Keratinocyte (primary cell): ENCODE measurements at regions not wholly inside any gene's neighbourhood (a gene's known extent, or its start where the extent isn't known, plus 50 kb on each side); places are given as distances from the start of the nearest gene placed in this dataset.

Experiments
- DNase-seq: peaks from one replicate; pipeline ENCODE4 v3.0.0-alpha.2; 2011; ENCODE audit warnings: low read depth, missing footprints, low spot score
- FAIRE-seq: peaks from 2 replicates; lab custom pipeline; 2011; peaks lifted over from hg19 to GRCh38; lab: Jason Lieb, UNC
- H2AFZ ChIP-seq: 2 replicates; pipeline ENCODE4 v1.6.0; 2012; ENCODE audit warnings: low read length, control low read depth, inconsistent platforms; ENCODE audit not compliant: control insufficient read depth
- H3K27ac ChIP-seq: 2 replicates; pipeline ENCODE4 v1.5.1; 2011; ENCODE audit warnings: low read length; ENCODE audit not compliant: control insufficient read depth, insufficient read depth
- H3K27me3 ChIP-seq: 3 replicates; pipeline ENCODE4 v1.6.0; 2011; ENCODE audit warnings: low read length; ENCODE audit not compliant: control insufficient read depth, insufficient read depth; ENCODE audit errors: extremely low read depth
- H3K36me3 ChIP-seq, 2 experiments: 2 replicates in 1 of 2; 3 replicates in 1 of 2; pipeline ENCODE4 v1.5.1; 2011; ENCODE audit warnings: low read length in 2 of 2, mild to moderate bottlenecking in 1 of 2; ENCODE audit not compliant: control insufficient read depth in 2 of 2, insufficient read depth in 2 of 2; ENCODE audit errors: extremely low read depth in 1 of 2
- H3K4me1 ChIP-seq: 3 replicates; pipeline ENCODE4 v1.5.1; 2011; ENCODE audit warnings: low read length; ENCODE audit not compliant: control insufficient read depth, insufficient read depth; ENCODE audit errors: extremely low read depth
- H3K4me2 ChIP-seq: 3 replicates; pipeline ENCODE4 v1.6.0; 2011; ENCODE audit warnings: low read depth, low read length; ENCODE audit not compliant: control insufficient read depth, insufficient read depth; ENCODE audit errors: extremely low read depth
- H3K4me3 ChIP-seq, 3 experiments: fragments of 200-600 bp in 1 of 3; sonication (generic) in 1 of 3; 2 replicates in 2 of 3; 3 replicates in 1 of 3; pipeline ENCODE4 v1.5.1; 2011 to 2016; ENCODE audit warnings: low read length in 3 of 3, mild to moderate bottlenecking in 3 of 3, control low read depth in 2 of 3, inconsistent platforms in 1 of 3, low read depth in 1 of 3, mixed read lengths in 1 of 3, mixed run types in 1 of 3, moderate library complexity in 1 of 3; ENCODE audit not compliant: control insufficient read depth in 2 of 3, insufficient read depth in 2 of 3; ENCODE audit errors: extremely low read depth in 1 of 3
- H3K79me2 ChIP-seq: 2 replicates; pipeline ENCODE4 v1.6.0; 2012; ENCODE audit warnings: low read length; ENCODE audit not compliant: control insufficient read depth, insufficient read depth
- H3K9ac ChIP-seq: 3 replicates; pipeline ENCODE4 v1.6.0; 2011; ENCODE audit warnings: low read length; ENCODE audit not compliant: control insufficient read depth, insufficient read depth; ENCODE audit errors: extremely low read depth
- H3K9me1 ChIP-seq: 3 replicates; pipeline ENCODE4 v1.6.0; 2011; ENCODE audit warnings: low read length; ENCODE audit not compliant: control insufficient read depth, insufficient read depth; ENCODE audit errors: extremely low read depth
- H3K9me3 ChIP-seq: 2 replicates; pipeline ENCODE4 v1.5.1; 2012; ENCODE audit warnings: low read depth, low read length; ENCODE audit not compliant: control insufficient read depth
- H4K20me1 ChIP-seq: 3 replicates; pipeline ENCODE4 v1.6.0; 2011; ENCODE audit warnings: low read length; ENCODE audit not compliant: control insufficient read depth, insufficient read depth; ENCODE audit errors: extremely low read depth
- EZH2 ChIP-seq: IDR thresholded peaks from one replicate; pipeline ENCODE4 v1.6.1; 2012; ENCODE audit warnings: inconsistent platforms, mild to moderate bottlenecking, low read length, moderate library complexity
- dilution Hi-C: fragments of 300-500 bp; cut with MboI; formaldehyde crosslinking; loops from one replicate; pipeline ENCODE4 v1.7.0; 2020; ENCODE audit warnings: low sequenced_read_pairs; ENCODE audit not compliant: extremely low pct_ligation_motif_present
- TF ChIP-seq, protein P1 (sequence below), 3 experiments: IDR thresholded peaks in 1 of 3; conservative IDR thresholded peaks in 1 of 3; optimal IDR thresholded peaks in 1 of 3; 2 replicates in 2 of 3; 3 replicates in 1 of 3; pipeline versions ENCODE3 to v1.5.1; 2011; ENCODE audit warnings: low read length in 3 of 3, mild to moderate bottlenecking in 3 of 3, moderate library complexity in 2 of 3, control low read depth in 1 of 3, inconsistent platforms in 1 of 3; ENCODE audit not compliant: insufficient read depth in 2 of 3; ENCODE audit errors: extremely low read depth in 1 of 3

DNA sequence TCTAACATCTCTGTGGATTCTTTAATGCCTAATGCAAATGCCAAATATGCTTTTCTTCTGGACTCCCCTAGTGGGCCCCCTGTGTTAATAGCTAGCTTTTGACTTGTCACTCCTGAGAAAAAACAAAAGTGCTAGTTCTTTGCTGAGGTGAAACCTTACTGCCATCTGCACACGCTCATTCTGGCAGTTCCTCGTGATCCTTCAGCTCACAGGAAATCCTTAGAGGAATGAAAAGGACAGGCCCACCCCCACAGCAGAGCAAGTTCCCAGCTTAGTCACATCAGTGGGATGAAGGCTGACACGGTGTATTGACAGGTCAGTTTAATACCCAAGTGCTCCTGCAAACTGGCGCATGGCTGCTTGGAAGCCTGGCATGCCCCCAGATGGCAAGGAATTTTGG lies 165.1 kb upstream of the ATP2B1 start:
- Histone ChIP-seq H4K20me1 (no peaks in the 10 kb centered on the region), H3K79me2 (no peaks in the 10 kb centered on the region), H3K4me2 (no peak overlapping the region), H3K36me3 (no peaks in the 10 kb centered on the region), H3K27ac (no peak overlapping the region), H3K9me3 (no peaks in the 10 kb centered on the region), H3K4me1 (no peaks in the 10 kb centered on the region), H3K27me3 (no peaks in the 10 kb centered on the region), H3K9me1 (no peaks in the 10 kb centered on the region), H3K4me3 (no peak overlapping the region), H3K9ac (no peak overlapping the region), H2AFZ (no peak overlapping the region)
- DNase-seq: no peak
- dilution Hi-C loops: no loop called here
- FAIRE-seq: no peak
- TF ChIP-seq, protein P1, sequence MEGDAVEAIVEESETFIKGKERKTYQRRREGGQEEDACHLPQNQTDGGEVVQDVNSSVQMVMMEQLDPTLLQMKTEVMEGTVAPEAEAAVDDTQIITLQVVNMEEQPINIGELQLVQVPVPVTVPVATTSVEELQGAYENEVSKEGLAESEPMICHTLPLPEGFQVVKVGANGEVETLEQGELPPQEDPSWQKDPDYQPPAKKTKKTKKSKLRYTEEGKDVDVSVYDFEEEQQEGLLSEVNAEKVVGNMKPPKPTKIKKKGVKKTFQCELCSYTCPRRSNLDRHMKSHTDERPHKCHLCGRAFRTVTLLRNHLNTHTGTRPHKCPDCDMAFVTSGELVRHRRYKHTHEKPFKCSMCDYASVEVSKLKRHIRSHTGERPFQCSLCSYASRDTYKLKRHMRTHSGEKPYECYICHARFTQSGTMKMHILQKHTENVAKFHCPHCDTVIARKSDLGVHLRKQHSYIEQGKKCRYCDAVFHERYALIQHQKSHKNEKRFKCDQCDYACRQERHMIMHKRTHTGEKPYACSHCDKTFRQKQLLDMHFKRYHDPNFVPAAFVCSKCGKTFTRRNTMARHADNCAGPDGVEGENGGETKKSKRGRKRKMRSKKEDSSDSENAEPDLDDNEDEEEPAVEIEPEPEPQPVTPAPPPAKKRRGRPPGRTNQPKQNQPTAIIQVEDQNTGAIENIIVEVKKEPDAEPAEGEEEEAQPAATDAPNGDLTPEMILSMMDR (optimal IDR thresholded peaks at IDR 0.05 in 1 of 3, IDR thresholded peaks at IDR 0.05 in 1 of 3, conservative IDR thresholded peaks at IDR 0.05 in 1 of 3; ENCODE audit: extremely low read depth in 1 of 3, insufficient read depth in 2 of 3, low read length in 3 of 3): no peak
- no peak for TF ChIP-seq EZH2

DNA sequence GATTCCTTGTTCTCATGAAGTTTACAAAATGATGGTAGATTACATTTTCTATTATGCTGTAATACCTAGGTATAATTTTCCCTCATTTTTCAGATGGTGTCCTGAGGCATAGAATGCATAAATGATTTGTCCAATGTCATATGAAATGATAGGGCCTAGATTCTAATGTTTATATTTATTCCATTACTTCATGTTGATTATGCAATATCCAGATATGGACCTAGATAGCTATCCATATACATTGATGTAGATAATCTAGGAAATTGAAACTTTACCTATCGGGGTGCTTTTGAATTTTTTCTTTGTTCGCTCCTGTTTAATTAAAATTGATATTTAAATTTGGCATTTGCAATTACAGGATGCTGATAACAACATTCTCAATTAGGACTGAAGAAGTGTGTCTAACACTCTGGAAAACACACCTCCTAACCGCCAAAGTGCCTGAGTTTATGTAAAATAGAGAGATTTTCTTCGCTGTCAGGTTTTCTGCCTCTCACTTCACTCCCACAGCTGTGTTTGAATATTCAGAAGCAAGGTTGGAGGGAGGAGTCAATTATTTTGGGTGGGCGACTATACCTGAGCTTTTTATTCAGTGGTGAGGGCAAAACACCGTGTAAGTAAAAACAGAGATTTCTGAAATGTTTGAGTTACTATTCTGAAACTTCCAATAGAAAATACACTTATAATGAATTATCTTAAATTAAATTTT lies 164.4 kb upstream of the ATP2B1 start:
- no peaks in the 10 kb centered on the region for H3K4me1 ChIP-seq
- no peak overlapping the region for H3K4me3 ChIP-seq
- no peaks in the 10 kb centered on the region for H4K20me1 ChIP-seq
- FAIRE-seq (no peak), DNase-seq (no peak)
- no peak overlapping the region for H3K27ac ChIP-seq
- H3K79me2 ChIP-seq: no peaks in the 10 kb centered on the region
- H2AFZ ChIP-seq: no peak overlapping the region
- no peaks in the 10 kb centered on the region for H3K9me3 ChIP-seq
- no peak overlapping the region for H3K9ac ChIP-seq
- no peaks in the 10 kb centered on the region for H3K9me1 ChIP-seq
- TF ChIP-seq, protein P1 (optimal IDR thresholded peaks at IDR 0.05 in 1 of 3, IDR thresholded peaks at IDR 0.05 in 1 of 3, conservative IDR thresholded peaks at IDR 0.05 in 1 of 3; ENCODE audit: extremely low read depth in 1 of 3, insufficient read depth in 2 of 3, low read length in 3 of 3): no peak
- H3K36me3 ChIP-seq: no peaks in the 10 kb centered on the region
- dilution Hi-C loops: no loop called here
- no peaks in the 10 kb centered on the region for H3K27me3 ChIP-seq
- H3K4me2 ChIP-seq: no peak overlapping the region
